Endothelial cell of umbilical vein (primary cell): ENCODE measurements at regions not wholly inside any gene's neighbourhood (a gene's known extent, or its start where the extent isn't known, plus 50 kb on each side); places are given as distances from the start of the nearest gene placed in this dataset.

Experiments
- BruUV-seq: library from RNA; stranded (reverse); fragments of 400-500 nt; replicated peaks from 2 replicates; lab custom pipeline; 2021; lab: Mats Ljungman, UMichigan
- CTCF ChIA-PET: fragments of 300-600, 350-600 bp; sonication (Branson Sonifier 250); formaldehyde crosslinking; loops from one replicate; lab custom pipeline; 2021; ENCODE audit warnings: antibody characterized with exemption, inconsistent platforms; lab: Charles Lee
- POLR2A ChIA-PET: fragments of 300-600, 350-600 bp; sonication (Branson Sonifier 250); formaldehyde crosslinking; loops from one replicate; lab custom pipeline; 2021; ENCODE audit warnings: antibody characterized with exemption, inconsistent platforms; lab: Charles Lee
- DNase-seq: peaks from one replicate; pipeline ENCODE4 v3.0.0-alpha.2; 2011; ENCODE audit warnings: low read depth, low spot score
- FAIRE-seq: peaks from 2 replicates; lab custom pipeline; 2011; peaks lifted over from hg19 to GRCh38; lab: Jason Lieb, UNC
- H2AFZ ChIP-seq: 2 replicates; pipeline ENCODE4 v1.6.0; 2012; ENCODE audit warnings: low read depth, low read length, control low read depth, inconsistent platforms
- H3K27ac ChIP-seq: 2 replicates; pipeline ENCODE4 v1.5.1; 2011; ENCODE audit warnings: low read depth, mild to moderate bottlenecking, control low read depth, low read length, moderate library complexity; ENCODE audit not compliant: insufficient read depth
- H3K27me3 ChIP-seq, 2 experiments: 2 replicates each; pipeline versions ENCODE4 v1.6.0 to v1.6.1; 2011; ENCODE audit warnings: low read length in 2 of 2, mixed read lengths in 1 of 2; ENCODE audit not compliant: control insufficient read depth in 2 of 2, insufficient read depth in 2 of 2
- H3K36me3 ChIP-seq, 2 experiments: 2 replicates in 1 of 2; 3 replicates in 1 of 2; pipeline ENCODE4 v1.5.1; 2011; ENCODE audit warnings: low read length in 2 of 2, mild to moderate bottlenecking in 1 of 2, moderate library complexity in 1 of 2; ENCODE audit not compliant: control insufficient read depth in 2 of 2, insufficient read depth in 2 of 2; ENCODE audit errors: extremely low read depth in 1 of 2
- H3K4me1 ChIP-seq: 3 replicates; pipeline ENCODE4 v1.5.1; 2011; ENCODE audit warnings: mild to moderate bottlenecking, low read length; ENCODE audit not compliant: control insufficient read depth, insufficient read depth; ENCODE audit errors: extremely low read depth
- H3K4me2 ChIP-seq: 2 replicates; pipeline ENCODE4 v1.6.1; 2011; ENCODE audit warnings: low read length, control low read depth, mixed read lengths; ENCODE audit not compliant: insufficient read depth
- H3K4me3 ChIP-seq, 3 experiments: fragments of 200-600 bp in 1 of 3; sonication (generic), shearing (Covaris generic) in 1 of 3; replicated peaks in 1 of 3; 2 replicates each; pipeline ENCODE4 v1.5.1; 2011 to 2016; ENCODE audit warnings: control low read depth in 3 of 3, low read length in 3 of 3, mild to moderate bottlenecking in 2 of 3, inconsistent platforms in 1 of 3, low read depth in 1 of 3, moderate library complexity in 1 of 3; ENCODE audit not compliant: insufficient read depth in 1 of 3
- H3K79me2 ChIP-seq: 2 replicates; pipeline ENCODE4 v1.6.0; 2012; ENCODE audit warnings: low read length, inconsistent platforms; ENCODE audit not compliant: control insufficient read depth, insufficient read depth
- H3K9ac ChIP-seq: replicated peaks from 2 replicates; pipeline ENCODE3; 2011; ENCODE audit warnings: low read length, control low read depth; ENCODE audit not compliant: insufficient read depth; ENCODE audit errors: extremely low read depth
- H3K9me1 ChIP-seq: replicated peaks from 3 replicates; pipeline ENCODE4 v1.6.0; 2011; ENCODE audit warnings: mild to moderate bottlenecking, low read length; ENCODE audit not compliant: control insufficient read depth, insufficient read depth; ENCODE audit errors: extremely low read depth
- H3K9me3 ChIP-seq: replicated peaks from 2 replicates; pipeline ENCODE4 v1.5.1; 2012; ENCODE audit warnings: low read length, inconsistent platforms; ENCODE audit not compliant: control insufficient read depth, insufficient read depth
- H4K20me1 ChIP-seq: replicated peaks from 2 replicates; pipeline ENCODE3; 2011; ENCODE audit warnings: mild to moderate bottlenecking, low read length; ENCODE audit not compliant: control insufficient read depth, insufficient read depth; ENCODE audit errors: extremely low read depth
- CTCF ChIP-seq, 2 donors: IDR thresholded peaks; 1 replicate in 1 of 2; 2 replicates in 1 of 2; pipeline ENCODE4 v1.5.1; 2011; ENCODE audit warnings: low read length in 2 of 2, mild to moderate bottlenecking in 2 of 2, moderate library complexity in 2 of 2, control low read depth in 1 of 2, inconsistent platforms in 1 of 2, low read depth in 1 of 2; ENCODE audit not compliant: insufficient read depth in 1 of 2; ENCODE audit errors: extremely low read depth in 1 of 2
- EZH2 ChIP-seq: IDR thresholded peaks from 2 replicates; pipeline ENCODE4 v1.6.1; 2012; ENCODE audit warnings: borderline replicate concordance, low read depth, mild to moderate bottlenecking, moderate library complexity, low read length, inconsistent platforms; ENCODE audit not compliant: severe bottlenecking
- FOS ChIP-seq: IDR thresholded peaks from 2 replicates; pipeline ENCODE4 v1.6.1; 2011; ENCODE audit warnings: mild to moderate bottlenecking, low read length, moderate library complexity, borderline replicate concordance; ENCODE audit not compliant: insufficient read depth
- GATA2 ChIP-seq: IDR thresholded peaks from 2 replicates; pipeline ENCODE4 v1.7.0; 2011; ENCODE audit warnings: low read depth, mild to moderate bottlenecking, moderate library complexity, mixed read lengths, low read length; ENCODE audit not compliant: insufficient read length, insufficient read depth
- JUN ChIP-seq: IDR thresholded peaks from 2 replicates; pipeline ENCODE4 v1.6.1; 2011; ENCODE audit warnings: borderline replicate concordance, low read depth; ENCODE audit not compliant: insufficient read length, insufficient read depth
- MAX ChIP-seq: IDR thresholded peaks from 2 replicates; pipeline ENCODE4 v1.6.1; 2011; ENCODE audit not compliant: insufficient read depth, insufficient read length
- MYC ChIP-seq: IDR thresholded peaks from one replicate; pipeline ENCODE4 v1.6.1; 2011; ENCODE audit warnings: mild to moderate bottlenecking, low read depth, low read length
- POLR2A ChIP-seq: IDR thresholded peaks from 2 replicates; pipeline ENCODE4 v1.6.1; 2012; ENCODE audit warnings: low read depth, mild to moderate bottlenecking, control low read depth, low read length
- POLR2AphosphoS5 ChIP-seq: IDR thresholded peaks from 2 replicates; pipeline ENCODE4 v1.6.1; 2012; ENCODE audit warnings: low read depth, mild to moderate bottlenecking, control low read depth, low read length, moderate library complexity; ENCODE audit not compliant: insufficient read depth
- dilution Hi-C: fragments of 300-500 bp; cut with MboI; formaldehyde crosslinking; loops from one replicate; pipeline ENCODE4 v1.15.0; 2019; ENCODE audit warnings: low sequenced_read_pairs; ENCODE audit not compliant: extremely low pct_ligation_motif_present
- intact Hi-C: fragments of 100-400 bp; cut with micrococcal nuclease; formaldehyde crosslinking; loops from one replicate; pipeline ENCODE4 v1.10.0; 2022

GRCh38 chr7:41570766-41571165 is 132.1 kb downstream of the INHBA start:
- dilution Hi-C loops (no loop called here), intact Hi-C loops (no loop called here)
- Histone ChIP-seq H3K27ac (no peak overlapping the region), H3K27me3 (no peaks in the 10 kb centered on the region), H2AFZ (no peak overlapping the region), H3K36me3 (no peaks in the 10 kb centered on the region), H3K4me2 (no peak overlapping the region), H3K9ac (no peak overlapping the region), H4K20me1 (no peaks in the 10 kb centered on the region), H3K4me3 (no peak overlapping the region), H3K79me2 (no peaks in the 10 kb centered on the region), H3K9me3 (no peaks in the 10 kb centered on the region), H3K9me1 (no peaks in the 10 kb centered on the region), H3K4me1 (peaks cover 48% of the 10 kb centered on the region)
- TF ChIP-seq MYC (no peak), FOS (no peak), POLR2A (no peak), MAX (no peak), POLR2AphosphoS5 (no peak)
- BruUV-seq: no TSS peak
- CTCF ChIA-PET: interaction anchor here (3.4 kb wide), 1 partner anchor 9 kb away, joined by 12 read pairs; no protein-coding TSS in a partner anchor
- DNase-seq: no peak
- POLR2A ChIA-PET: no interaction called here
- no peak for FAIRE-seq

- ChIA-PET POLR2A (interaction anchor here (0.5 kb wide), 1 partner anchor 12 kb away, joined by 6 read pairs; no protein-coding TSS in a partner anchor), CTCF (no interaction called here)
- H3K27ac ChIP-seq: no peak overlapping the region
- no peak overlapping the region for H3K4me3 ChIP-seq
- no peak overlapping the region for H3K4me2 ChIP-seq
- H3K79me2 ChIP-seq: no peaks in the 10 kb centered on the region
- no peaks in the 10 kb centered on the region for H3K27me3 ChIP-seq
- DNase-seq: no peak
- no peak for TF ChIP-seq POLR2AphosphoS5
- TF ChIP-seq MYC: no peak
- no peak for TF ChIP-seq JUN
- no peak for TF ChIP-seq EZH2
- TF ChIP-seq GATA2: no peak
- no peak for TF ChIP-seq CTCF (IDR thresholded peaks at IDR 0.05; ENCODE audit: extremely low read depth in 1 of 2, insufficient read depth in 1 of 2, low read depth in 1 of 2, low read length in 2 of 2)
- TF ChIP-seq POLR2A: no peak
- no peak for TF ChIP-seq FOS
- no peak for TF ChIP-seq MAX
- intact Hi-C loops (no loop called here), dilution Hi-C loops (no loop called here)
- H4K20me1 ChIP-seq: no peaks in the 10 kb centered on the region
- peak overlapping the region; percentile 22 for H2AFZ ChIP-seq
- no peak overlapping the region for H3K9ac ChIP-seq
- no TSS peak for BruUV-seq
- peaks cover 23% of the 10 kb centered on the region for H3K4me1 ChIP-seq
- H3K9me3 ChIP-seq: no peaks in the 10 kb centered on the region
- no peaks in the 10 kb centered on the region for H3K36me3 ChIP-seq
- no peaks in the 10 kb centered on the region for H3K9me1 ChIP-seq
- FAIRE-seq: no peak
These were observed 134.8 kb downstream of the INHBA start for GRCh38 chr7:41568135-41568534.
